ELF-1 (cell line): ENCODE measurements at regions not wholly inside any gene's neighbourhood (a gene's known extent, or its start where the extent isn't known, plus 50 kb on each side); places are given as distances from the start of the nearest gene placed in this dataset.
"Not testable (repeated sequence)": the region's sequence is repeated elsewhere in the genome, so short reads cannot be mapped to it uniquely, and the experiment has no call there.

ENCODE experiments used
- DNase-seq: peaks from one replicate; pipeline ENCODE4 v3.0.0-alpha.2; 2016; ENCODE audit warnings: low read depth, low spot score

DNA sequence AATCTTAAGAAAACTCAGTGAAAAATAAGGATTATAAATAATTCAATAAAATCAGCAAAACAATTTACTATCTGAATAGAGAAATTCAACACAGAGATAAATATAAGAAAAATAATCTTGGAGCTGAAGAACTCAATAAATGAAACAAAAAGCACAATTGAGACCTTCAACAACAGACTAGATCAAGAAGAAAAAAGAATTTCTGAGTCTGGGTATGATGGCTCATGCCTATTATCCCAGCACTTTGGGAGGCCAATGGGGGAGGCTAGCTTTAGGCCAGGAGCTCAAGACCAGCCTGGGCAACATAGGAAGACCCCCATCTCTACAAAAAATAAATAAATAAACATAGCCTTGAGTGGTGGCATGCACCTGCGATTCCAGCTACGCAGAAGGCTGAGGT lies 1295.7 kb upstream of the NRXN1 start:
- no peak for DNase-seq

DNA sequence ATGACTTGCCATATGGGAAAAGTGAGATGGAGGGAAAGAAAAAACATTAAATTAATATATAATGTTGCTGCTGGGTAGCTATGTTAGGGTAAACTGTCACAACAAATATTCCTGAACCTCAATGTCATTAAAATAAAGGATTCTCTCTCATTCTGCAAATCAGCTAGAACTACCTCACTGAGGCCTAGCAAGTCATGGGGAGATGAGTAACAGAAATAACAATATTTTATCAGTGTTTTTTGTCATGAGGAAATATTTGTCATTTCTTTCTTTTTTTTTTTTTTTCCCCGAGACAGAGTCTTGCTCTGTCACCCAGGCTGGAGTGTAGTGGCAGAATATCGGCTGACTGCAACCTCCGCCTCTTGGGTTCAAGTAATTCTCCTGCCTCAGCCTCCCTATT lies 1282.3 kb upstream of the NRXN1 start:
- DNase-seq = no peak

DNA sequence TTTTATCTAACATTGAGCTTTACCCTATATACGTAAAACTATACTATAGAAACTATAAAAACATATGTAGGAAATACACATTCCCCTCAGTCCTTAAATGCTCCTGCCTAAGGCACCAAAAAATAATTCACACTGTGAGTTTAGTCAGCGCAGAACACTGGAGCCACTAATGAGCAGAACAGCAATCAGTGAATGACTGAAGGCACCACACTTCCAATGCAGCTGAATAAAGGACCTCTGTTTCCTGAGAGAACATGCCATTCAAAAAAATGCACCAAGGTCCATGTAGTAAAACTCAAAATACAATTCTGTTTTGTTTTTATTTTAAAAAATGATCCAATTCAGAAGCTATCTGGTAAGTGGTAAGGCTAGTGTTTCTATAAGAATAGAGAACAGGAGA lies 1280.6 kb upstream of the NRXN1 start:
- DNase-seq = no peak

DNA sequence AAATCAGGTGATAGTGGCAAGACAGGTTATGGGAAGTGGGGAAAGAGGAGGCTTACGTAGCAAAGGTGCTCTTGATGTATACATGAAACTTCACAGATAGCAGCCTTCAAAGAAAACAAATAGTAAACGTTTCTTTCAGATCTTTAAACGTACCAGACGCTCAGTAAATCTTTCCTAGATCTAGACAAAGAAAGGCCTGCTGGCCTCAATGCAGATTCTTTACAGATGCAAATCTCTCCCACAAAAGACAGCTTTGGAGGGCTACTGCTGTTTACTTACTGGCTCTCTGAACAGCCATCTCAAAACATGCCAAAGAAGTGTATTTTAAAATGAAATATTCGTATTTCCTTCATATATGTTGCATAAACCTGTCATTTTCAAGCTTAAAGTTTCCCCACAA lies 1279.9 kb upstream of the NRXN1 start:
- peak; percentile 69 for DNase-seq

DNA sequence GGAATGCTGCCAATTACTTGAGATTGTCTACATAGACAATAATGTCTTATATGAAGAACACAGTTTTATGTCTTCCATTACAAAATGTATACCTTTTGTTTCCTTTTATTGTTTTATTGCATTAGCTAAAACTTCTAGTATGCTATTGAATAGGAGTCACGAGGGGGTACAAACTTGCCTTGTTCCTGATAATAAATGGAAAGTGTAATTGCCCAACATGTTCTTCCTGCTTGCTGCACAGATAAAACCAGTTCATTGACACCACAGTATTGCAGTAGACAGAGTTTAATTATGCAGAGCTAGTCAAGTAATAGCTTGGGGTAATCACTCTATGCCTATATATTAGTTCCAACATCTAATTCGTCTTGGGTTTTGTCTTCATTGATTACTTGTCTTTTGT lies 1276.2 kb upstream of the NRXN1 start:
- DNase-seq = no peak

DNA sequence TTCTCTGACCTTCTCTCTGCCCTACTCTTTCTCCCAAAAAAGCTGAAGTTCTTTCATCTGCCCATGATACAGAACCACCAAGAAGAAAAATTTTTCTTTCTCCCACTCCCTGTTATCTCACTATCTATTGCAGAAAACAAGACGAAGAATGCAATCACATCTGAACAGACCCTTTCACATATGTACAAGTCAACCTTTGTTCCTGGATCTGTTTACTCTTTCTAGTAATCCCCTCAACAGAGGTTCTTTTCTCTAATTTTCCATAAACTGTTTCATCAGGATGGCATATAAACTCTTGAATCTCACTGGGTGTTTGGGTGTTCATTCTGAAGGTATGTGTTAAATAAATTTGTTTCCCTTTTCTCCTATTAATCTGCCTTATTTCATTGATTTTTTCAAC lies 1262.7 kb upstream of the NRXN1 start:
- no peak for DNase-seq

DNA sequence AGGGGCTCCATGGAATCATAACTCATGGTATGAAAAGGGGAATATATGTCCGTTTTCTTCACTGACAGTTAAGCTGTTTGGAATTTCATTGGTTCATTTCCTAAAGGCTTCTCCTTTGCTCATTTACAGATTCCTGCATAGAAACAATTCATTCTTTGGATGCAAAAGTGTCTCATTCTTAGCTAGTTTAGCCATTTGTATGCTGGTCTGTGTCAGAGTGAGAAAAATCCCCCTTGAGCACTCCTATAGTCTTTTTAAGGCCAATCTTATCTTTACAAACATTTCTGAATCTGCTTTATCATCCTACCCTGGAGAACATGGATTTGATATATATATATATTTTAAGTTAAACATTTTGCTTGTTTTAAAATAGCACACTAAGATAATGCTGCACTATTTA lies 1260.9 kb upstream of the NRXN1 start:
- no peak for DNase-seq

DNA sequence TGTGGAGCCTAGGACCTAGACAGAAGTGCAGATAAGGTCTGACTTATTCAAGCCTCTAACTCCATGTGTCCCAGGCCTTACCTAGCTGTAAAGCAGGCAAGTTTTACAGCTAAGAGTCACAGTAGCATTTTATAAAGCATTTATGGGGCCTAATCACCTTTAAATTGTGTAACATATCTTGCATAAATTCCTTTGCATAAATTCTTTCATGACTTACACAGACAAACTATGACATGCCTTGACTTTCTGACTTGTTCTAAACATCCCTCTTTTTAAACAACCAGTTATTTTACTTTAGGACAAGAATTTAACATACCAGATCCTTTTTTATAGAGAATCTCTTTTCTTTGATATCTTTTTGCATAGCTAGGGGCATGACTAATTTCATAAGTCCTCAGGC lies 1257.8 kb upstream of the NRXN1 start:
- no peak for DNase-seq

DNA sequence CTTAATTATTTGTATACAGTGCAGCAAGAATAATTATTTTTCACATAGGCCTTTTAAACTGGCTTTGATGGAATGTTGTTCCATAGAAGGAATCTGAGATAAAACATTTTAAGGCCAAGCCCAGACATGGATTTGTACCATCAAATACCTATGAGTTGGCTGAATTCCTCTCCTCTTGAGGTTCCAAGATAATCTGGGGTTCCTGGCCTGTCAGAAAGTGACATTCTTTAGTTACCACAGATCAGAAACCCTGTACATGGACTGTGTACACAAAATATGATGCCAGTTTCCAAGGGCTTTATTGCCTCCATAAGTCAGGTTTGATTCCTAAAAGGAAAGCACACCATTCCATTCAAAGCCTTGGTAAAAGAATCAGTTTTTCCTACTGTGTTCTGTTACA lies 1256.7 kb upstream of the NRXN1 start:
- no peak for DNase-seq

DNA sequence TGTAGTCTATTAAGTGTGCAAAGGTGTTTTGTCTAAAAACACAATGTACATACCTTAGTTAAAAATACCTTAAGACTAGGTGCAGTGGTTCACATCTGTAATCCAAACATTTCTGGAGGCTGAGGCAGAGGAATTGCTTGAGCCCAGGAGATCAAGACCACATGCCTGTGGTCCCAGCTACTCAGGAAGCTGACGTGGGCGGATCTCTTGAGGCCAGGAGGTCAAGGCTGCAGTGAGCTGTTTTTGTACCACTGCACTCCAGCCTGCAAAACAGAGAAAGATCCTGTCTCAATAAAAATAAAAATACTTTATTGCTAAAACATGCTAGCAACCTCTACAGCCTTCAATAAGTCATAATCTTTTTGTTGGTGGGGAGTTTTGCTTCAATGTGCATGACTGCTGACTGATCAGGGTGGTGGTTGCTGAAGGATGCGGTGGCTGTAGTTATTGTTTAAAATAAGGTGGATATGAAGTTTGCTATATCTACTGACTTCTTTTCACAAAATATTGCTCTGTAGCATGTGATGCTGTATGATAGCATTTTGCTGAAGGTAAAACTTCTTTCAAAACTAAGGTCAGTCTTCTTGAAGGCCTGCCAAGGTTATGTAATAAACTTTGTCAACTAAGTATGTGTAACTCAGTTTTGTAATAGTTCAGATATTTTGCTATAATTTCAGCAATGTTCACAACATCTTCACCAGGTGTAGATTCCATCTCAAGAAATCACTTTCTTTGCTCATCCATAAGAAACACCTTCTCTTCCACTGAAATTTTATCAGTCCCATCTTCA lies 1238.0 kb upstream of the NRXN1 start:
- no peak for DNase-seq

DNA sequence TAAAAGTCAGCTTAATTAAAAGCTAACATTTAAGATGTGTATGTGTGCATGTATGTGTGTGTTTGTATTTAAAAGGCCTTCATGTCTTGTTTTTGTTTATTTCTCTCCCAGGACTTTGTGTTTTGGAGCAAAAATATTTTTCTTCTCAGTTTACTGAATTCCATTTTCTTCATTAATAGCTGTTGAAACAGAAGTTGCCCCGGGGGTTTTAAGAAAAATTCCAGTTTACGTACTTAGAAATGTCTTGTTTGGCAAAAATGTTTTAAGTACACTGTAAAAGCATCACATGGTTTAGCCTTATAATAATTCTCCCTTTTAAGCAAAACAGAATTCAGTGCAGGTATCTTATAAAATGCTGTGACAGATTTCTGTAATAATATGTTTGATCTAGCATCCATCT lies 1233.0 kb upstream of the NRXN1 start:
- DNase-seq = no peak

DNA sequence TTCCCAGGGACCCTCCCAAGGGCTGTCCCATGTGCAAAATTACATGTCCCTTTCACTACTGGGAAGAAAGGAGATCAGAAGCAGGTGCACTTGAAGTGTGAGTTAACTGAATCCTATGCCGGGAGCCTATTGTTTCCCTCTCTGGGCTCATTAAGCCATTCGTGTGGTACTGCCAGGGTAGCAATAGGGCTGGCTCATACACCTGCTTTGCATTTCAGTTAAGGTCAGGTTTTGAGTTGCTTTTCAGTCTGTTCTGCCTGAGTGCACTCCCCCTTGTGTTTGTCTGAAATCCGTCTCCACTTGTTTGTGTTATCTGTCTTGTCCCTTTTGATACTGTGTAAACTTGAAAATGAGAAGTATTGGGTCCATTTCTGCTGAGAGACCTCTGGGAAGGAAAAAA lies 1232.6 kb upstream of the NRXN1 start:
- DNase-seq = no peak

DNA sequence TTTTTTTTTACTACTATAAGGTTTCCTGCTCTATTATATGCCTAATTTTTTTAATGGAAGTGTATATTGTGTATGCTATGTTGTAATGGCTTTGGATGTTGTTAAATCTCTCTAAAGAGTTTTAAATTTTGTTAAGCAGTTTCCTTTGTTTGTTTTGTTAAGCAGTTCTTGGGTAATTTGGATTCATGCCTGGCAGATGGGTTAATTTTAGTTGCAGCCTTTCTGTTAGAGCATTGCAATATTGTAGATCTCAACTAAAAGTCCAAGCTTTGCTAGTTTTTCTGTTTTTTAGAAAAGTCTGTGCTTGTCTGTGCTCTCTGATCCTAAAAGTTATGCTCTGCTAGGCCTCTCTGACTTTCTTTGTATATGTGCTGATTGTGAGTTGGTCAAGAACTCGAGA lies 1229.0 kb upstream of the NRXN1 start:
- no peak for DNase-seq

DNA sequence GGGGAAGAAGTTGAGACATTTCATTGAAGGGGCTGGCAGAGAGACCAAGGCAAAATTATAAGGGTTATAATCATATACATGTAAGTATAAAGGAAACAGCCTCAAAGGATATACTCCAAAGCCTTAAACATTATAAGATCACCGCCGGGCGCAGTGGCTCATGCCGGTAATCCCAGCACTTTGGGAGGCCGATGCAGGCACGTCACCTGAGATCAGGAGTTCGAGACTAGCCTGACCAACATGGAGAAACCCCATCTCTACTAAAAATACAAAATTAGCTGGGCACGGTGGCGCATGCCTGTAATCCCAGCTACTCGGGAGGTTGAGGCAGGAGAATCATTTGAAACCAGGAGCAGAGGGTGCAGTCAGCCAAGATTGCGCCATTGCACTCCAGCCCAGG lies 1227.0 kb upstream of the NRXN1 start:
- not testable (repeated sequence) for DNase-seq

DNA sequence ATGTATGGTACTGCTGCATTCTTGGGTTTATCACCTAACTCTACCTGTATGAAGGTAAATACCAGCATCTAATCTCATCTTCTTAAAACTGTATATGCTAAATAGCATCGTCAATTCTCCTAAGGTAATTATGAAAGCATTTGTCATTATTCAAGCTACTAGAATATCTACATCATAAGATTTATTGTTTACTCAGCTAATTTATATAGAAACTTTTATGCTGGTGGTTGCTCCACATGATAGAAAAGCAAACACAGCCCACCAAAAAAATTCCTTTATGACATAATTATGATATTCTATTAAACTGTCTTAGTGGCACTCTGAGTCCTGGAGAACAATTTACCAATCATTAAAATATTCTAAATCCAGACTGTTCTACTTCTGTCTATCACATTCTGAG lies 1226.1 kb upstream of the NRXN1 start:
- no peak for DNase-seq

DNA sequence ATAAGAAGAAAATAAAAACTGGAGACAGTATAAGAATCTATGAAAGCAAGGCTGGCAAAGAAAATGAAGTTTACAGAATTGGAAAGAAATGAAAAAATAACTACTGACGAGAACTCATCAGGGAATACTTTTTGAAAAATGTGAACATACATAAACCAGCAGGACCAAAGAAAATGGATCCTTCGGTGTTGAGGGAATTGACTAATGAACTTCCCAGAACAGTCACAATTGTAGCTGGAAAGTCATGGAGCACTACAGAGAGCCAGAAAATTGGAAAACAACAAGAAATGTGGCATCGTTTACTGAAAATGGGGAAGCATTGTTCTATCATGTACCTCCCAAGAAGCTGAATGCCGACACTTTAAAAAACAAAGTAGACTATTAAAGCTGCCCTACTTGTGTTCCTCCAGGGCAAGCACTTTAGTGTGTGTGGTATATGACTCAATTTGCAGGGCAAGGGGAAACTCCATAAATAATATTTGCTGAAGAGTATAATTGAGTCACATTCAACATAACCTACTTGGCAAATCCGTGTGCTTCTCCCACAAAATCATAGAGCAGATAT lies 1221.6 kb upstream of the NRXN1 start:
- no peak for DNase-seq

DNA sequence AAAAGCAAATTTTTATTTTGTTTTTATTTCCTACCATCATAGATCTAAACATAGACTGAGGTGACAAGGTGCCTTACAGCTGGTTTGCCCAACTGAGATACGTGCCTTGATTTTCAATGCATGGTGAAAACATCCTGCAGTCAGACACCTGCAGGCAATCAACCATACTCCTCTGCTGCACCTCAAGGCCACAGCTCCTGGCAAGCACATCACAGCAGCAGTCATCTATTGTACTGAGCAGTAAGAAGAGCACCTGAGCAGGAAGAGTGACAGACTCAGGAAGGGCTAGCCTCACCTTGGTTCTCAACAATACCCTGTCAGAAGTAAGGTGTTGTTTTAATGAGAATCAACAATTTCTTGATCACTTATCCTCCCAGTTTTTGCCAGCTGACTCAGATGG lies 1206.8 kb upstream of the NRXN1 start:
- no peak for DNase-seq

DNA sequence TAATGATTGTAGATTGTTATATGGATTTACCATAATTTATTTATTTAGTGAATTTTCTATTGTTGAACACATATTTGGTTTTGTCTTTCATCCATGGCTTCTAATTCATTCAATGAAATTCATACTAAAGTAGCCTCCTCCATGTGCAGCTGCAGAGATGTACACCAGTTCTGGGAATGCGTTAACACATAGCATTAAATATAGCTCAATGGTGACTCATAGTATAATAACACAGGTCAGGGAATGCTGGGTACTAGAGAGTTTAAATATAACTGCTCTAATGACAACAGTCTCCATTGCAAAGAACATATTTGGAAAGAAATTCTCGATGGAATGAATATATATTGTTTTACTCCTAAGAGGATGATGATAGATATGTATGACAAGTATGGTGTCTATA lies 1190.2 kb upstream of the NRXN1 start:
- DNase-seq = no peak

DNA sequence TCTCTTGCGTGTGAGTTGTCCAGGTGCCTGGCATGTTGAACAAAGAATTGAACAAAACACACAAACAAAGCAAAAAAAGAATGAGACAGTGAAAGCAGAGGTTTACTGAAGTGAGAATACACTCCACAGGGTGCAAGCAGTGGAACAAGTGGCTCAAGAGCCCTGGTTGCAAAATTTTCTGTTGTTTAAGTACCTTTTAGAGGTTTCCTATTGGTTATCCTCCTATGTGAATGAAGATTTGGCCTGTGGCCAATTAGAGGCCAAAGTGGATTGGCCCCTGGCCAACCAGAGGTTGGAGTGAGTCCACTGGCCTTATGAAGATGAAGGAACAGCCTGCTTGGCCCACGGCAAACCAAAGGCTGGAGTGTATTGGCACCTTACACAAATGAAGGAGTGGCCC lies 1188.5 kb upstream of the NRXN1 start:
- no peak for DNase-seq

DNA sequence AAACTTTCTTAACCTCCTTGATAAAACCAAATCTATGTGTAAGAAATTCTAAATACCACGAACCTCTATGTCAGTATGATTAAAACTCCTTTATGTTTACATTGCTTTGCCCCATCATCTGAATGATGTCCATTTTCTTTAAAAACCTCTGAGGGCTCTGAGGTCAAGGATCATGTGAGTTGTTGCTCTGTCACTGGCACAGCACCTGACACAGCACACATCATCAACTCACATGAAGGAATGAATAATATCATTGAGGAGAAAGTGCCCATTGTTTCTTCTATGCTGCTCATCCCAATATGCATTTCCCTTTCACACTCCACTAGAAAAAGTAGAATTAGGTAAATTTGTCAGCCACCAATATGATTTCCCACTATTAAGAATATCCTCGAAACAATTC lies 1178.7 kb upstream of the NRXN1 start:
- DNase-seq = no peak

DNA sequence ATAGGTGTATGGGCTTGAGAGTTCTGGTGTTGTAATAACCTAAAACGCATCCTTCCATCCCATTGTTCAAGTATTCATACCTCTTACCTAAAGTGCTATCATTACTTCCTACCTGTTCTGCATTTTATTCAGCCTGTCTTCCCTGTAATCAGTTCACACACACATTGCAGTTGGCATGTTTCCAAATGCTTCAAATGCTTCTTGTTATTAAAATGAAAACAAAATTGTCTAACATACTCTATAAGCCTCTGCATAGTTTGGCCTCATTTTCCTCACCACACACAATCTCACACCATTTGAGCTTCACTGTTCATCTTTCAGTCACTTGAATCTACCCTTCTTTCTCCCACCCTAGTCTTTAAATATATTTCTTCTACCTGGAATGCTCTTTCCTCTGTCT lies 1178.2 kb upstream of the NRXN1 start:
- no peak for DNase-seq

DNA sequence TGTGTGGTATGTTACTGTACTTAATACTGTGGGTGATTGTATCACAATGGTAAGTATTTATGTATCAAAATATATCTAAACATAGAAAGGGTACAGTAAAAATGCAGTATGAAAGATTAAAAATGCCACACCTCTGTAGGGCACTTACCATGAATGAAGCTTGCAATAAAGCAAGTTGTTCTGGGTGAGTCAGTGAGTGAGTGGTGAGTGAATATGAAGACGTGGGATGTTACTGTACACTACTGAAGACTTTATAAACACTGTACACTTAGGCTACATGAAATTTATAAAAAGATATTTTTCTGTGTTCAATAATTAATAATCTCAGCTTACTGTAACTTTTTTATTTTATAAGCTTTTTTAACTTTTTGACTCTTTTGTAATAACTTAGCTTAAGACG lies 1162.4 kb upstream of the NRXN1 start:
- DNase-seq = no peak

DNA sequence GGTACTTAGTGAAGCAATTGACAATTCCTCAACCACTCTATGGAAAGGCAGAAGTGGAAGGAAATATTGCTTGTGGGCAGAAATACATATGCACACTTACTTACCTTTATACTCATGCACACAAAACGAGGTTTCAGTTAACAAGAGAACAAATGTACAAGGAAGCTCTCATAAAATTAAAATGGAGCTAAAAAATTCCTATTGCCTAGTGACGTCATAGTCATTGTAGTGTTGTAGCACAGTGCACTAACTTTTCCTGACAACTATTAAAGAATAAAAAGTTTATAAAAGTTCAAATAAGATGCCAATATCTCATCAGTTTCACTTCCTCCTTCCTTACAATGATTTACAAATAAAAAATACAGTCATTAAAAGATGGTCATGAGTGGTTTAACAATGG lies 1161.9 kb upstream of the NRXN1 start:
- DNase-seq = no peak

DNA sequence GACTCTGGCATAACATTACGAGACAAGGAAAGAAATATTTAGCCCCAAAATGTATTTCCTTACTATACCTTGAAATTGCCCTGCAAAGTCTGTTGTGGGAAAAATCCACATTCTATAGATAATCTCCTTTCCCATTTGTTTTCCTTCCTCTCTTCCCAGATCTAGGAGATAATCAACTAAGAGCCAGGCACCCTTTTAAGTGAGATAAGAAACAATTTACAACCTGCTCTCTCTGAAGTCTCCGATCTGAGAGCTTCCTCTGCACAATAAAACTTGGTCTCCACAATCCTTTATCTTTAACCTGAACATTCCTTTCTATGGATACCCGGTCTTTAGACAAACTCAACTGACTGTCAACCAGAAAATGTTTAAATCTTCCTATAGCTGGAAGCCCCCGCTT lies 1160.7 kb upstream of the NRXN1 start:
- peak; percentile 30 for DNase-seq
